HG03066 (cell line): ENCODE measurements at regions not wholly inside any gene's neighbourhood (a gene's known extent, or its start where the extent isn't known, plus 50 kb on each side); places are given as distances from the start of the nearest gene placed in this dataset.

Experiments
- ATAC-seq: cut with Tn5 transposase; IDR thresholded peaks from one replicate; pipeline ENCODE4 v1.9.1; 2021; ENCODE audit warnings: low read depth; ENCODE audit not compliant: unreplicated experiment

DNA sequence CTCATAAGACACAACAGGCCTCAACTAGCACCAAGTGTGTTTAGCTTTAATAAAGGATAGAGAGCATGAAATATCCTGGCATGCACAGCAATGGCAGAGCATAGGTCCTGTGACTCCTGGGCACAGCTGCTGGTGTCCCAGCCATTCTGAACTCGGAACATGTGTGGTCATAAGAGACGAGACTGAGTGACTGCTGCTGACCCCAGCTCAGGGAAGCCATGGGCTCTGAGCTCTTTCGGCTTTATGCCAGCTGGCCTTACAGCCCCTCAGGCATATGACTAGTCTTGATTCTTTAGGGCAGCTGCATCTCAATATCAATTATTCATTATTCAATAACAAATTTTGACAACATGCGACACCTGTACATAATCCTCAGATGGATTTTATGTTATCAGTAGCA, 62.4 kb upstream of the TOPAZ1 start:
- no peak for ATAC-seq

DNA sequence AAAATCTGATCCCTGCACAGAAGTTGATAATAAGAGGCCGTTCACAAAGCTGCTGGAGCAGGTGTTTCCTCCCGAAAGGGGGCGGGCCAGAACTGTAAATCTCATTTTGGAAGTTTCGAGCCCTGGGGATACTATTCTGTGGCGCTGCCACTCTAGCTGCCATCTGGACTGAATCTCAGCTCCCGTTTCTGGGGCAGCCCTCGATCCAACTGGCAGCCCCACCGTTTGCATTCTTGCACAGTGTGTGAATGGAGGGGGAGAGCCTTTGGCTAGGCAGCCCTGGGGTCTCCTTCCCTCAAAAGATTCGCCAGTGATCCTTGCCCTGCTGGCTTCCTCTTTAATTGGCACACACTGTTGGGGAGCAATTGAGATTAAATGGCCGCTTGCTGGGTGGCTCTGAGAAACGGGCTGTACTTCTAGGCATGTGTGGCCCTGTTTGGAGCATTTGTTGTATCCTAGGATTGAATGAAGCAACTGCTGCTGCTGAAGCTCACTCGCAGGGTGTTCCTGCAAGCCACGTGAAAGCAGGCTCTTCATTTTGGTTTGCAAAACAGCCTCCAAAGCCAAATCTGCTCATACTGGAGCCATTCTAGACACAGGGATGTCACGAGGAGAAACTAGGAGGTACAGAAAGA, 57.2 kb upstream of the TOPAZ1 start:
- ATAC-seq = no peak

DNA sequence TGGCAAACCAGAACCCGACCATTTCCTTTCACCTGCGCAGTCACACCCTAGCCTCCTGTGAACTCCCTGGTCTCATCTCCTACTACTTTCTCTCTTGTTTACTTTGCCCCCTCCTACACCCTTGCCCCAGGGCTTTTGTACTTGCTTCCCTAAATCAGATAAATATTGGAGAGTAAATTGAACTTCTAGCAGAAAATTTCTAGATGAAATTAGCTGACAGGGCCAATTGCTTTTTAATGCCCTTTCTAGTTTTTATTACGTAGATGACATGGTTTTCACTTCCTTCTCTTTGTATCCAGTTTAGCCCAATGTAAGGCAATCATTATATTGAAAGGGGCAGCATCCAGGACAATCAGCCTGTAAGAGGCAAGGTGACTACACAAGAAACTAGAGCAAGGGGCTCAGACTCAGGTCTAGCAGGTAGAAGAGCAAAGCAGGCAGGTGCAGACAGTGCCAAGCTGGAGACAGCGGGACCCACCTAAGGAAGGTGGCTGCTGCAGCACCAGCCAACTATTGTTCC, 56.2 kb upstream of the TOPAZ1 start:
- ATAC-seq = no peak

DNA sequence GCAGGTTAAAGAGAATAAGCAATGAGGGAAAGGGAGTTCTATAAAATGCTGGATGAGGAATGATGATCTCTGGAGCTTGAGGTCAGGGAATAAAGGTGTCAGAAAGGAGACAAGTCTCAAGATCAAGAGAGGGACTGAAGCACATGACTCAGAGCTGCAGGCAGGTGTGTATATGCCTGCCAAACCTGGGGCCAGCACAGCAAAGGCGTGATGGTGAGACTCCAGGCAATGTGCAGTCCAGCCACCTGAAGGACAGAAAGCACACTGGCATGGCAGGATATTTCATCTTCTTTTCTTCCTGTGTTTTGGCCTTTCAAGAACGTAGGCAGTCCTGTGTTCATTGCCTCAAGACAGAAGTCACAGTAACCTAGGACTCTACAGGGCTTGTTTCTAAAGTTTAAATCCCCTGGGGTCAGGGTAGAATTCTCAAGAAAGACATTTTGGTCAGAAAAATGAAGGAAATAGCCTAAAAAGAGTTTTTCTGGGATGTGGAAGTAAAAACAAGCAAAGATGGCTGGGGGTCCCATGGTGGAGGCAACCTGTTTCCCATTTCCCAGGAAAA, 55.5 kb upstream of the TOPAZ1 start:
- ATAC-seq = no peak

DNA sequence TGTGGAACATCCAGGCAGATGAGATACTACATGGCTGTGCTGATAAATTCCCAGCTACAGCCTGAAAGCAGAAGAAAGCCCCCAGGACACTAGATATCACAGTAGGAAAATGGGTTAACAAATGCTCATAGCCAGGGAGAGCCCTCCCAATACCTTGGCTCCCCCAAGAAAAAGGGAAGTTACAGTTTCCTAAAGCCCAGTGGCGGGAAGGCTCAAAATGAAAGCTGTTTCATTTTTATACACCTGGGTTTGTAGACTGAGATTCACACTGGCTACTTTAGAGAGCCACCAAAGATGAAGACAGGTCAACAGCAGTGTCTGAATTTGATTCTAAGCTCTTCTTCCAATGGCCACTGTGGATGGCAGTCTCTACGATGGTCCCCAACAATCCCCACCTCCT, 55.0 kb upstream of the TOPAZ1 start:
- no peak for ATAC-seq
